Ishikawa (cell line): ENCODE measurements at regions not wholly inside any gene's neighbourhood (a gene's known extent, or its start where the extent isn't known, plus 50 kb on each side); places are given as distances from the start of the nearest gene placed in this dataset.

ENCODE experiments used
- CEBPB ChIP-seq: IDR thresholded peaks from 2 replicates; pipeline ENCODE4 v1.6.1; 2012
- CREB1 ChIP-seq: IDR thresholded peaks from 2 replicates; pipeline ENCODE4 v1.6.1; 2012; ENCODE audit warnings: low read depth
- EGR1 ChIP-seq: IDR thresholded peaks from 2 replicates; pipeline ENCODE4 v1.6.1; 2012
- EP300 ChIP-seq: IDR thresholded peaks from 2 replicates; pipeline ENCODE4 v1.6.1; 2012; ENCODE audit warnings: borderline replicate concordance
- FOXM1 ChIP-seq: IDR thresholded peaks from 2 replicates; pipeline ENCODE4 v1.6.1; 2012; ENCODE audit warnings: low read depth, borderline replicate concordance
- MAX ChIP-seq: IDR thresholded peaks from 2 replicates; pipeline ENCODE4 v1.6.1; 2012
- NFIC ChIP-seq: IDR thresholded peaks from 2 replicates; pipeline ENCODE4 v1.6.1; 2012
- RAD21 ChIP-seq: IDR thresholded peaks from 2 replicates; pipeline ENCODE4 v1.6.1; 2012; ENCODE audit warnings: low read depth
- REST ChIP-seq: IDR thresholded peaks from 2 replicates; pipeline ENCODE4 v1.6.1; 2012; ENCODE audit warnings: low read depth, mild to moderate bottlenecking
- TAF1 ChIP-seq: IDR thresholded peaks from 2 replicates; pipeline ENCODE4 v1.6.1; 2012; ENCODE audit warnings: low read depth, mild to moderate bottlenecking
- TCF12 ChIP-seq: IDR thresholded peaks from 2 replicates; pipeline ENCODE4 v1.6.1; 2012; ENCODE audit warnings: low read depth
- TEAD4 ChIP-seq: IDR thresholded peaks from 2 replicates; pipeline ENCODE4 v1.6.1; 2012
- USF1 ChIP-seq: IDR thresholded peaks from 2 replicates; pipeline ENCODE4 v1.6.1; 2012
- YY1 ChIP-seq: IDR thresholded peaks from 2 replicates; pipeline ENCODE4 v1.6.1; 2012; ENCODE audit warnings: low read depth
- ZBTB7A ChIP-seq: IDR thresholded peaks from 2 replicates; pipeline ENCODE4 v1.6.1; 2012; ENCODE audit warnings: low read depth

- TF ChIP-seq FOXM1 = no peak
- no peak for TF ChIP-seq RAD21
- no peak for TF ChIP-seq REST
- no peak for TF ChIP-seq CREB1
- TF ChIP-seq EGR1 = no peak
- TF ChIP-seq NFIC = no peak
- TF ChIP-seq TAF1 = no peak
- TF ChIP-seq YY1 = no peak
- no peak for TF ChIP-seq TCF12
- TF ChIP-seq MAX = no peak
- no peak for TF ChIP-seq ZBTB7A
- TF ChIP-seq EP300 = no peak
- no peak for TF ChIP-seq CEBPB
- no peak for TF ChIP-seq TEAD4
- no peak for TF ChIP-seq USF1
These were observed 506.9 kb upstream of the MYT1L start for GRCh38 chr2:2837746-2838547.

- no peak for TF ChIP-seq EGR1
- TF ChIP-seq NFIC = no peak
These were observed 505.4 kb upstream of the MYT1L start for GRCh38 chr2:2836343-2837070.

- TF ChIP-seq YY1 (no peak), FOXM1 (no peak), USF1 (no peak), NFIC (no peak), TEAD4 (no peak), ZBTB7A (no peak), RAD21 (no peak), EP300 (no peak), EGR1 (no peak), TAF1 (no peak), REST (no peak), CREB1 (no peak), CEBPB (no peak), TCF12 (no peak), MAX (no peak)
These were observed 503.6 kb upstream of the MYT1L start for GRCh38 chr2:2834516-2835254.

GRCh38 chr2:2834105-2834504 lies 503.0 kb upstream of the MYT1L start:
- TF ChIP-seq REST = no peak
- TF ChIP-seq TAF1 = no peak
- no peak for TF ChIP-seq EGR1
